Gastroesophageal sphincter (tissue), 4 donors: ENCODE measurements at regions not wholly inside any gene's neighbourhood (a gene's known extent, or its start where the extent isn't known, plus 50 kb on each side); places are given as distances from the start of the nearest gene placed in this dataset.
"Not testable (repeated sequence)": the region's sequence is repeated elsewhere in the genome, so short reads cannot be mapped to it uniquely, and the experiment has no call there.

Experiments used
- ATAC-seq: fragments of 150-250 bp; one replicate; pipeline ENCODE4 v1.9.1; 2016; ENCODE audit warnings: mild to moderate bottlenecking, moderate library complexity
- H3K27ac ChIP-seq, 4 donors: fragments of 200-600 bp; sonication (generic) in 3 of 4; 1 replicate in 3 of 4; 2 replicates in 1 of 4; pipeline ENCODE4 v1.5.1; 2016 to 2019
- H3K27me3 ChIP-seq: fragments of 200-600 bp; sonication (generic); one replicate; pipeline ENCODE4 v1.5.1; 2019
- H3K36me3 ChIP-seq, 2 donors: fragments of 200-600 bp; sonication (generic); one replicate each; pipeline ENCODE4 v1.5.1; 2019; ENCODE audit warnings: control low read depth in 1 of 2
- H3K4me1 ChIP-seq, 3 donors: fragments of 200-600 bp; sonication (generic); 1 replicate in 2 of 3; 2 replicates in 1 of 3; pipeline ENCODE4 v1.5.1; 2016 to 2019; ENCODE audit warnings: control low read depth in 2 of 3
- H3K4me3 ChIP-seq, 2 donors: fragments of 200-600 bp; sonication (generic); one replicate each; pipeline ENCODE4 v1.5.1; 2019; ENCODE audit warnings: mild to moderate bottlenecking in 1 of 2, moderate library complexity in 1 of 2
- H3K9me3 ChIP-seq, 3 donors: fragments of 200-600 bp; sonication (generic); one replicate each; pipeline ENCODE4 v1.5.1; 2017 to 2019; ENCODE audit warnings: control low read depth in 2 of 3
- CTCF ChIP-seq, 4 experiments: fragments of 200-600 bp in 2 of 4; fragments of 450-650 bp in 2 of 4; sonication (generic) in 1 of 4; IDR thresholded peaks; one replicate each; pipeline ENCODE4 v1.5.1; 2017 to 2019; ENCODE audit warnings: antibody characterized with exemption in 4 of 4, mild to moderate bottlenecking in 2 of 4, moderate library complexity in 2 of 4
- EP300 ChIP-seq: sonication (generic); formaldehyde crosslinking; IDR thresholded peaks from one replicate; pipeline ENCODE4 v1.6.1; 2017; ENCODE audit warnings: antibody characterized with exemption, mild to moderate bottlenecking
- POLR2A ChIP-seq, 2 donors: fragments of 450-650 bp; IDR thresholded peaks; one replicate each; pipeline ENCODE4 v1.6.1; 2017; ENCODE audit warnings: antibody characterized with exemption in 2 of 2, mild to moderate bottlenecking in 2 of 2, moderate library complexity in 1 of 2
- POLR2AphosphoS5 ChIP-seq: sonication (generic); formaldehyde crosslinking; IDR thresholded peaks from one replicate; pipeline ENCODE4 v1.6.1; 2017; ENCODE audit warnings: antibody characterized with exemption
- WGBS, 2 donors: methylation state at CpG; one replicate each; pipeline ENCODE4 v1.1.5; 2018; ENCODE audit warnings: low coverage in 1 of 2; 5-methylcytosine and 5-hydroxymethylcytosine counted together

- ATAC-seq, result no peak
- no peak overlapping the region for H3K27ac ChIP-seq
- WGBS, 2 donors, result 83% methylated on average over 2 of the region's 2 CpGs
- no peak for TF ChIP-seq POLR2A (IDR thresholded peaks at IDR 0.05)
- no peak for TF ChIP-seq POLR2AphosphoS5
- TF ChIP-seq CTCF (IDR thresholded peaks at IDR 0.05), result no peak
- no peak for TF ChIP-seq EP300
- H3K27me3 ChIP-seq, result no peaks in the 10 kb centered on the region
- H3K4me1 ChIP-seq, result no peaks in the 10 kb centered on the region
- no peak overlapping the region for H3K4me3 ChIP-seq
- H3K9me3 ChIP-seq, result no peaks in the 10 kb centered on the region
- H3K36me3 ChIP-seq, result no peaks in the 10 kb centered on the region
These were observed 162.2 kb upstream of the SSTR1 start for GRCh38 chr14:38045461-38045860.

DNA sequence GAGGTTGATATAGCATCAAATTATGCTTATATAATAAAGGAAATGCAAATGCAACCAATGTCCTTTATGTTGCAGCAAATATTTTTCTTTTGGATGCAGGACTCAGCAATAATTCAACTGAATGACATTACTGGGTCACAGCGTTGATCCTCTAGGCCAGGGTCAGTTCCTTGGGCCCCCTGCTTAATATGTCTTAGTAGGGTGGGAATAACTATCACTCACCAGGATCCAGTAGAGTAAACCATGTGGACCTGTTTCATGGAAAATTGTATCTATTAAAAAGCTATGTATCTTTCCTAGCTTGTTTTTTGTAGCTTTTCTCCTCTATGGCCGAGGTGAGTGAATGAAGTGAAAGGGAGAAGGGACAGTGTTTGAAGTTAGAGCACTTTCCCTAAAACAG, 161.5 kb upstream of the SSTR1 start:
- Histone ChIP-seq H3K27ac (no peak overlapping the region), H3K36me3 (no peaks in the 10 kb centered on the region), H3K4me1 (no peaks in the 10 kb centered on the region), H3K4me3 (no peak overlapping the region), H3K27me3 (no peaks in the 10 kb centered on the region), H3K9me3 (no peaks in the 10 kb centered on the region)
- WGBS, 2 donors, result 78 to 84% methylated on average over 2 of the region's 2 CpGs
- TF ChIP-seq POLR2A (IDR thresholded peaks at IDR 0.05) (no peak), CTCF (IDR thresholded peaks at IDR 0.05) (no peak), EP300 (no peak), POLR2AphosphoS5 (no peak)
- ATAC-seq, result no peak

DNA sequence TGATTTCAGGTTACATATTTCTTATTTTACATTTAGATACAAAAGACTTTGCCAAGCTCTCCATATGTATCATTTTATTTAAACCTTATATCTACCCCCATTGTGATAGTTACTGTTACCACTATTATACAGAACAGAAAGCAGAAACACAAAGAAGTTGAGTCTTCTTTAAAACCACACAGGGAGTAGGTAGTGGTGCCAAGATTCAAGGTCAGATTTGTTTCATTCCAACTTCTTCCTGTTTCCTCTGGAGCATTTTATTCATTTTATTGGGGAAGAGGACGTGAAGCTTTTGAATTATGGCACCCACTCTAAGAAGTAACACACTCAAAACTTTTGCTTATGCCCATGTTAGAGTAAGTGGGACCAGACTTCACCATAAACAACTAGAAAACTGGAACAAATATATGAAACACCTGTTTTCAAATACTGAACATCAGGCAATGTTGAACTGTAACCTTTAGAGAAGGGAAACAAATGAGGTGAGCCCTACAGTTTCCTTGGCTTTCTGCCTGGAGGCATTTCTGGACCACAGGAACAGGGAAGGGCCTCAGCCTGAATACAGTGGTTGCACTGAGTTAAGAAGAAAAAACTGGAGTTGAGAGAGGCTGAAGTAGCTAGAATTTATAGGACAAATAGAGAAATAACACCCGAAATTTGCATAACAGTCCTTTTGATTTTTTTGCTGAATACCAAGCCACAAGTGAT, 160.4 kb upstream of the SSTR1 start:
- Histone ChIP-seq H3K27me3 (no peaks in the 10 kb centered on the region), H3K4me1 (no peaks in the 10 kb centered on the region), H3K9me3 (no peaks in the 10 kb centered on the region), H3K4me3 (no peak overlapping the region), H3K27ac (no peak overlapping the region), H3K36me3 (no peaks in the 10 kb centered on the region)
- ATAC-seq, result no peak
- TF ChIP-seq POLR2AphosphoS5, result no peak
- no peak for TF ChIP-seq CTCF (IDR thresholded peaks at IDR 0.05)
- TF ChIP-seq EP300, result no peak
- TF ChIP-seq POLR2A (IDR thresholded peaks at IDR 0.05), result no peak
- 37 to 52% methylated on average over 2 of the region's 2 CpGs for WGBS, 2 donors

GRCh38 chr14:38053666-38054065, 154.0 kb upstream of the SSTR1 start:
- Histone ChIP-seq H3K4me1 (no peaks in the 10 kb centered on the region), H3K27me3 (no peaks in the 10 kb centered on the region), H3K4me3 (no peak overlapping the region), H3K27ac (no peak overlapping the region), H3K36me3 (no peaks in the 10 kb centered on the region), H3K9me3 (no peaks in the 10 kb centered on the region)
- ATAC-seq, result no peak
- TF ChIP-seq POLR2A (IDR thresholded peaks at IDR 0.05), result no peak

GRCh38 chr14:38056270-38056669, 151.4 kb upstream of the SSTR1 start:
- Histone ChIP-seq H3K36me3 (no peaks in the 10 kb centered on the region), H3K9me3 (peaks cover 0 to 25% (median 0%) of the 10 kb centered on the region in 3 donors), H3K27ac (no peak overlapping the region), H3K4me3 (no peak overlapping the region), H3K4me1 (no peaks in the 10 kb centered on the region), H3K27me3 (no peaks in the 10 kb centered on the region)
- WGBS, 2 donors, result 77% methylated on average over 2 of the region's 2 CpGs; no CpG with 5 or more reads in 1 of the 2 donors
- ATAC-seq, result no peak
- TF ChIP-seq EP300 (no peak), POLR2A (IDR thresholded peaks at IDR 0.05) (no peak), POLR2AphosphoS5 (no peak), CTCF (IDR thresholded peaks at IDR 0.05) (no peak)

- not testable (repeated sequence) for H3K27me3 ChIP-seq, H3K4me1 ChIP-seq, H3K4me3 ChIP-seq, H3K27ac ChIP-seq, ATAC-seq, H3K36me3 ChIP-seq
- H3K9me3 ChIP-seq, result peaks cover 0 to 44% (median 0%) of the 10 kb centered on the region in 3 donors
- WGBS, 2 donors, result 80 to 93% methylated on average over 2 of the region's 2 CpGs
These were observed 145.5 kb upstream of the SSTR1 start for GRCh38 chr14:38062223-38062622.
